GM11168 (cell line): ENCODE measurements at regions not wholly inside any gene's neighbourhood (a gene's known extent, or its start where the extent isn't known, plus 50 kb on each side); places are given as distances from the start of the nearest gene placed in this dataset.
"Not testable (repeated sequence)": the region's sequence is repeated elsewhere in the genome, so short reads cannot be mapped to it uniquely, and the experiment has no call there.

Experiments
- in situ Hi-C: fragments of 300-500 bp; cut with MboI; formaldehyde crosslinking; loops from one replicate; pipeline ENCODE4 v1.12.0; 2022; ENCODE audit warnings: low sequenced_read_pairs; ENCODE audit not compliant: unreplicated experiment

DNA sequence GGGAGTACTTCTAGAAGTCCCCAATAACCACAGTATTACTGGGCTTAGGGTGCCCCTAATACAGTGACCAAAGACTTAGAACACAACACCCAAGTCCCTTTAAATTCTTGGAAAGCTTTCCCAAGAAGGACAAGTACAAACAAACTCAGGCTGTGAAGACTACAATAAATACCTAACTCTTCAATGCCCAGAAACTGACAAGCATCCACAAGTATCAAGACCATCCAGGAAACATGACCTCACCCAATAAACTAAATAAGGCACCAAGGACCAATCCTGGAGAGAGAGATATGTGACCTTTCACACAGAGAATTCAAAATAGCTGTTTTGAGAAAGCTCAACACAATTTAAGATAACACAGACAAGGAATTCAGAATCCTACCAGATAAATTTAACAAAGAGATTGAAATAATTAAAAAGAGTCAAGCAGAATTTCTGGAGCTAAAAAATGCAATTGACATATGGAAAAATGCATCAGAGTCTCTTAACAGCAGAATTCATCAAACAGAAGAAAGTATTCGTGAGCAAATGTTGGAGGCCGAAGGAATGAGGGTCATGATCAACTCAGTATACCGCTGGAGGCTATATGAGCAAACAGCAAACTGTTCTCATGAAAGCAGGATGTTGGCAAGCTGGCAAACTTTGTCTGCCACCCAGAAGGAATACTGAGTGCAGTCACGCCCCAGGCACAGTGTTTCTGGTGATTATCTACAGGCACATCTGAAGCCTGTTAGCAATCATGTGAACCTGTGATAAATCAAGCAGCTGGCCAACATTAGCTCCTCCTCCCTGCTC is 87.0 kb upstream of the NECTIN3 start:
- in situ Hi-C loops, result no loop called here

DNA sequence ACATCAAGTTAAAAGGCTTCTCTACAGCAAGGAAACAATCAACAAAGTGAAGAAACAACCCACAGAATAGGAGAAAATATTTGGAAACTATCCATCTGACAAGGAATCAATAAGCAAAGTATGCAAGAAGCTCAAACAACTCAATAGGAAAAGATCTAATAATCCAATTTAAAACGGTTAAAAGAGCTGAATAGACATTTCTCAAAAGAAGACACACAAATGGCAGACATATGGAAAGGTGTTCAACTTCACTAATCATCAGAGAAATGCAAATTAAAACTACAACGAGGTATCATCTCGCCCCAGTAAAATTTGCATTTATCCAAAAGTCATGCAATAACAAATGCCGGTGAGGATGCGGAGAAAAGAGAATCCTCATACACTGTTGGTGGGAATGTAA is 82.2 kb upstream of the NECTIN3 start:
- in situ Hi-C loops, result no loop called here

DNA sequence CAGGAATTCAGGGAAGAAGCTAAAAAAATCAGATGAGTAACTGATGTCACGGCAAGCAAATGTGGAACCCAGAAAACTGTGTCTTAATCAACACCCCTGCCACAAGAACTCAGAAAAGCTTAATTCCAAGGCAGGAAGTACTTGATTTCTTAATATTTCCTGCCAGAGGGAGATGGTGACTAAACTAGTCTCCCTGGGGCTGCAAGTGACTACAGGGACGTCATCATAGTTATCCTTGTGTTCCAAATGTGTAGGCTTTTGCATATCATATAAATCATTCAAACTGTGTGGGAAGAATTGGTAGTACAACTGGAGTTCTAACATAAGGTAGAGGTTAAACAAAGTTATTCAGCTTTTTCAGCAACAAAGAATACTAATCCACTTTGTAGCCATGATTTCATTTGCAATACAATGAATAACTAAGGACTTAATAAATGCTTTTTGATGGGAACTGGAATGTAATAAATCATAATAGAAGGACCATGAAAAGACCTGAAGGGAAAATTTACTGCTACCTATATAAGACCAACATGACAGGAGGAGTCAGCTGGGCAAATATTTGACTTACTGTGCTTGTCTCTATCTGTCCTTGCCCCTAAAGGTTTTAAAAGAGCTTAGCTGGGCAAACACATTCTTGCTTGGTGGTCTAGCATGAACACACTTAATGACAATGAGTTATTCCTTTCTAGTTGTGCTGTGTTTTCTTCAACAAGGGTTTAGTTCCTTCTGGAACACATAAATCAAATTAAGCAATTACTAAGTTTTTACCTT is 76.0 kb upstream of the NECTIN3 start:
- in situ Hi-C loops, result no loop called here

DNA sequence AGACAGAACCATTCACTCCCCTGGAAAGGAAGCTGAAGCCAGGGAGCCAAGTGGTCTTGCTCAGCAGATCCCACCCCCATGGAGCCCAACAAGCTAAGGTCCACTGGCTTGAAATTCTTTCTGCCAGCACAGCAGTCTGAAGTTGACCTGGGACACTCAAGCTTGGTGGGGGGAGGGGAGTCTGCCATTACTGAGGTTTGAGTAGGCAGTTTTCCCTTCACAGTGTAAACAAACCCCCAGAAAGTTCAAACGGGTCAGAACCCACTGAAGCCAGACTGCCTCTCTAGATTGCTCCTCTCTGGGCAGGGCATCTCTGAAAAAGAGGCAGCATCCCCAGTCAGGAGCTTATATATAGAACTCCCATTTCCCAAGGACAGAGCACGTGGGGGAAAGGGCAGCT is 72.8 kb upstream of the NECTIN3 start:
- in situ Hi-C loops, result not testable (repeated sequence)

DNA sequence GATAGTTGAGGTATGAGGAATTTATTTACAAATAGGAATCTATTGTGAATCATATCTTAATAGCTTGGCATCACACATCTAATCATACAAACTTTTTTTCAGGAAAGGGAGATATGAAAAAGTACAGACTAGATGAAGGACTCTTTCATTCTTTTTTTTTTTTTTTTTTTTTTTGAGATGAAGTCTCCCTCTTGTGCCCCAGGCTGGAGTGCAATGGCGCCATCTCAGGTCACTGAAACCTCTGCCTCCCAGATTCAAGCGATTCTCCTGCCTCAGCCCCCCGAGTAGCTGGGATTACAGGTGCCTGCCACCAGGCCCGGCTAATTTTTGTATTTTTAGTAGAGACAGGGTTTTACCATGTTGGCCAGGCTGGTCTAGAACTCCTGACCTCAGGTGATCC is 65.1 kb upstream of the NECTIN3 start:
- in situ Hi-C loops, result not testable (repeated sequence)

DNA sequence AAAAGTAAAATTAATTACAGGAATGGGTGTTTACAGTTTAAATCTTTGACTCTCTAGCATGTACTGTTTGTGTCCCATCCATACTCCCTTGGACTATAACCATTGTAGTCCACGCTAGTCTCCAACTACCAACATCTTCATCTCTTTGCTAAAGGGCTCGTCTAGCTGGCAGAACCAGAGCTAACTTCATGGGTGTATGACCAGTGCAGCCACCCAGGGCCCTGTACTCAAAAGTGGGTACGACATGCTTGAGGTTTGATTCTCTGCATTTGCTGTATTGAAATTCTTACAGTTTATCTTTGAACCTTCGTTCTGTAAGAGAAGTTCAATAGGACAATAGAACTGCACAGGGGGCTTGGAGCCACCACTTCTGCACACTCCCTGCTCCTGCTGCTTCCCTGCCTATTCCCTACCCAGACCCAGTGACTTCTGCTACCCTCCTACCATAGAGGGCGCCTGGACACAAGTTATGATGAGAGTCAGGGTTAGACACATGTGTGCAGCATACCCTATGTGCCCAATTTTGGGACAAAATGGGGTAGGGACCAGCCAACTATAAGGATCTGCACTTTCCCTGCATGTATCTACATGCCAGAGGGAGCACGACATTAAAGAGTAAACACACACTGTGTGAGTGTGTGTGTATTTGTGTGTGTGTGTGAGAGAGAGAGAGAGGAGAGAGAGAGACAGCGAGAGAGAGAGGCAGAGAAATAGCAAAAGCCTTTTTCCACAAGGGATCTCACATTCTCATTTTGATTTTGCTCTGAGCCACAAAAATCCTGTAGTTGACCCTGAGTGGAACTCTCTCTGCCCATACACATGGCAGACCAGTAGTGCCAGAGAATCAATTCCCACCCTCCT is 59.0 kb upstream of the NECTIN3 start:
- in situ Hi-C loops, result no loop called here
